HepG2 (cell line): ENCODE measurements at regions not wholly inside any gene's neighbourhood (a gene's known extent, or its start where the extent isn't known, plus 50 kb on each side); places are given as distances from the start of the nearest gene placed in this dataset.
"Not testable (repeated sequence)": the region's sequence is repeated elsewhere in the genome, so short reads cannot be mapped to it uniquely, and the experiment has no call there.

Experiments used
- E2F5 ChIP-seq: sonication (generic); formaldehyde crosslinking; conservative IDR thresholded peaks from 2 replicates; pipeline ENCODE4 v1.4.0; 2020; ENCODE audit warnings: missing genetic modification reagents
- ELF4 ChIP-seq: sonication (generic); formaldehyde crosslinking; IDR thresholded peaks from 2 replicates; pipeline ENCODE4 v1.5.0; 2020; ENCODE audit warnings: missing genetic modification reagents, mild to moderate bottlenecking, moderate library complexity, borderline replicate concordance
- FOXJ3 ChIP-seq: sonication (generic); formaldehyde crosslinking; IDR thresholded peaks from 2 replicates; pipeline ENCODE4 v1.4.0; 2020; ENCODE audit warnings: missing genetic modification reagents, mild to moderate bottlenecking, borderline replicate concordance
- GABPA ChIP-seq, 2 experiments: IDR thresholded peaks; 2 replicates each; pipeline ENCODE4 v1.6.1; 2011 to 2016; ENCODE audit warnings: low read depth in 2 of 2, low read length in 1 of 2, missing biosample characterization in 1 of 2, missing genetic modification characterization in 1 of 2
- KLF13 ChIP-seq: sonication (generic); formaldehyde crosslinking; IDR thresholded peaks from 2 replicates; pipeline ENCODE4 v1.4.0; 2020; ENCODE audit warnings: mild to moderate bottlenecking, missing genetic modification reagents
- POLR2AphosphoS2 ChIP-seq: IDR thresholded peaks from 2 replicates; pipeline ENCODE4 v1.6.1; 2011; ENCODE audit warnings: low read depth, low read length, improper control_type of control experiment
- TF ChIP-seq, protein P1 (sequence below): sonication (generic); formaldehyde crosslinking; IDR thresholded peaks from 2 replicates; pipeline ENCODE4 v1.5.0; 2020; ENCODE audit warnings: mild to moderate bottlenecking, missing genetic modification reagents, moderate library complexity

GRCh38 chr1:149338698-149339097 is 136.1 kb upstream of the NBPF19 start:
- TF ChIP-seq, protein P1, sequence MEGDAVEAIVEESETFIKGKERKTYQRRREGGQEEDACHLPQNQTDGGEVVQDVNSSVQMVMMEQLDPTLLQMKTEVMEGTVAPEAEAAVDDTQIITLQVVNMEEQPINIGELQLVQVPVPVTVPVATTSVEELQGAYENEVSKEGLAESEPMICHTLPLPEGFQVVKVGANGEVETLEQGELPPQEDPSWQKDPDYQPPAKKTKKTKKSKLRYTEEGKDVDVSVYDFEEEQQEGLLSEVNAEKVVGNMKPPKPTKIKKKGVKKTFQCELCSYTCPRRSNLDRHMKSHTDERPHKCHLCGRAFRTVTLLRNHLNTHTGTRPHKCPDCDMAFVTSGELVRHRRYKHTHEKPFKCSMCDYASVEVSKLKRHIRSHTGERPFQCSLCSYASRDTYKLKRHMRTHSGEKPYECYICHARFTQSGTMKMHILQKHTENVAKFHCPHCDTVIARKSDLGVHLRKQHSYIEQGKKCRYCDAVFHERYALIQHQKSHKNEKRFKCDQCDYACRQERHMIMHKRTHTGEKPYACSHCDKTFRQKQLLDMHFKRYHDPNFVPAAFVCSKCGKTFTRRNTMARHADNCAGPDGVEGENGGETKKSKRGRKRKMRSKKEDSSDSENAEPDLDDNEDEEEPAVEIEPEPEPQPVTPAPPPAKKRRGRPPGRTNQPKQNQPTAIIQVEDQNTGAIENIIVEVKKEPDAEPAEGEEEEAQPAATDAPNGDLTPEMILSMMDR (CRISPR knock-in tag), result not testable (repeated sequence)
- not testable (repeated sequence) for TF ChIP-seq ELF4 (CRISPR knock-in tag); E2F5 (CRISPR knock-in tag); KLF13 (CRISPR knock-in tag); GABPA (IDR thresholded peaks at IDR 0.05; ENCODE audit: low read depth, low read length); GABPA (CRISPR knock-in tag; IDR thresholded peaks at IDR 0.05; ENCODE audit: low read depth); FOXJ3 (CRISPR knock-in tag); POLR2AphosphoS2
